Aorta (tissue), 5 donors: ENCODE measurements at regions not wholly inside any gene's neighbourhood (a gene's known extent, or its start where the extent isn't known, plus 50 kb on each side); places are given as distances from the start of the nearest gene placed in this dataset.

Experiments used
- ATAC-seq: fragments of 200-7000 bp; cut with Tn5 transposase; one replicate; pipeline ENCODE4 v1.9.1; 2022; ENCODE audit warnings: moderate library complexity; ENCODE audit not compliant: low FRiP score
- DNase-seq, 2 donors: peaks; one replicate each; pipeline ENCODE4 v3.0.0-alpha.2; 2020
- H3K27ac ChIP-seq, 2 donors: one replicate each; pipeline ENCODE4 v1.5.1; 2013; ENCODE audit warnings: low read length in 2 of 2, mild to moderate bottlenecking in 2 of 2, moderate library complexity in 2 of 2, control low read depth in 1 of 2, inconsistent platforms in 1 of 2, low read depth in 1 of 2
- H3K27me3 ChIP-seq, 2 donors: one replicate each; pipeline ENCODE4 v1.6.1; 2013; ENCODE audit warnings: control low read depth in 1 of 2, low read length in 1 of 2, mild to moderate bottlenecking in 1 of 2, moderate library complexity in 1 of 2; ENCODE audit not compliant: insufficient read depth in 2 of 2, control insufficient read depth in 1 of 2
- H3K36me3 ChIP-seq, 2 donors: one replicate each; pipeline ENCODE4 v1.6.1; 2013; ENCODE audit warnings: control low read depth in 1 of 2, low read length in 1 of 2, mild to moderate bottlenecking in 1 of 2; ENCODE audit not compliant: insufficient read depth in 2 of 2, control insufficient read depth in 1 of 2
- H3K4me1 ChIP-seq, 2 donors: one replicate each; pipeline ENCODE4 v1.6.1; 2013; ENCODE audit warnings: low read length in 2 of 2, control low read depth in 1 of 2, mild to moderate bottlenecking in 1 of 2, moderate library complexity in 1 of 2; ENCODE audit not compliant: insufficient read depth in 2 of 2, control insufficient read depth in 1 of 2
- H3K4me3 ChIP-seq, 2 donors: one replicate each; pipeline ENCODE4 v1.5.1; 2013; ENCODE audit warnings: low read length in 2 of 2, control low read depth in 1 of 2, mild to moderate bottlenecking in 1 of 2
- H3K9me3 ChIP-seq: one replicate; pipeline ENCODE4 v1.6.1; 2013; ENCODE audit warnings: mild to moderate bottlenecking, low read length; ENCODE audit not compliant: control insufficient read depth
- WGBS, 2 donors: extraction: QIAGEN DNeasy Blood & Tissue Kit; methylation state at CpG; one replicate each; pipeline ENCODE4 v1.1.7; 2013; 5-methylcytosine and 5-hydroxymethylcytosine counted together
- intact Hi-C, 2 donors: fragments of 100-400 bp; cut with DNase I; formaldehyde crosslinking; loops; one replicate each; pipeline versions ENCODE4 v1.14.2 to v1.15.0; 2022
- donor health status: healthy with polysubstance abuse.
- donor health status: Bipolar disorder and iron deficiency.
- donor health status: DM: no; HTN: no; CAD: no.
- donor health status: DM: no; HTN: no; CAD: no.
- donor health status: DM: yes; HTN: yes; CAD: no.

DNA sequence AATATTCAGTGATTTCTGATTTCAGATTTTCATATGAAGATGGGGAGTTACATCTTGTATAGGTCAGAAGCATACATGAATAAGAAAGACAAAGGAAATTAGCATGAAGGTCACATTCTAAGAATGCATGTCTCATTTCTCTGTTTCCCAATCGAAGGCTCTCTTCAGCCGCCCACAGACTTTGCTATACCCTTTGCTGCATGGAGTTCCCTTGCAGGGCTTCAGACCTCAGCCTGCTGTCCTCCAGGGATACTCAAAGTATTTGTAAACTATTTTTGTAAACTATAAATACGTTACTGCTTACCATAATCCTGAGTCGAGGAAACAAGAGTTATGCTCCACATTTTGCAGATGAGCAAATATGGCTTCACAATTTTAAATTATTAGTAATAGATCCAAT, 738.4 kb downstream of the PCDH18 start:
- H3K36me3 ChIP-seq: no peaks in the 10 kb centered on the region
- intact Hi-C loops: loop anchor here in 1 of 2 donors (10.0 kb wide), 1 partner anchor 829 kb away; no protein-coding TSS in a partner anchor
- no peaks in the 10 kb centered on the region for H3K27me3 ChIP-seq
- H3K4me3 ChIP-seq: no peak overlapping the region
- no peaks in the 10 kb centered on the region for H3K4me1 ChIP-seq
- no peak for ATAC-seq
- DNase-seq: no peak
- WGBS, 2 donors: 76 to 85% methylated on average over 4 of the region's 4 CpGs
- no peaks in the 10 kb centered on the region for H3K9me3 ChIP-seq
- no peak overlapping the region for H3K27ac ChIP-seq

DNA sequence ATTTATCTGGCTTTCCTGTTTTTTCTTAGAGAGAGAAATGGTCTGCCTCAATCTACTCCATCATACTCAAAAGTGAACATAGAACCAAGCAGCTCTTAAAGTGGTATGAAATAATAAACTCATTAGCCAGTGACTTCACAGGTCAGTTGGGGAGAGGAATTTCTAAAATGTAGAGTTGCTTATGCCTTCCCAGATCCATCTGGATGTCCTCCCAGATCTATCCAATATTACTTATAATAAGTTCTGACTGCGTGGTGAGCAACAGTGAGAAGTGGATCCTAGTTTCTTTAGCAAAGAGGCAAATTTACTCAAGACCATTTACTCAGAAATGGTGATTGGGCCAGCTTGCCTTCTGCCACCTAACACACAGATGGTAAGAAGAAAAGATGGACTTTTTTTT, 748.0 kb downstream of the PCDH18 start:
- Histone ChIP-seq H3K36me3 (no peaks in the 10 kb centered on the region), H3K4me1 (no peaks in the 10 kb centered on the region), H3K27ac (no peak overlapping the region), H3K27me3 (no peaks in the 10 kb centered on the region), H3K4me3 (no peak overlapping the region), H3K9me3 (no peaks in the 10 kb centered on the region)
- DNase-seq (no peak), ATAC-seq (no peak)
- intact Hi-C loops: no loop called here
- WGBS, 2 donors: 33 to 48% methylated on average over 1 of the region's 1 CpG

DNA sequence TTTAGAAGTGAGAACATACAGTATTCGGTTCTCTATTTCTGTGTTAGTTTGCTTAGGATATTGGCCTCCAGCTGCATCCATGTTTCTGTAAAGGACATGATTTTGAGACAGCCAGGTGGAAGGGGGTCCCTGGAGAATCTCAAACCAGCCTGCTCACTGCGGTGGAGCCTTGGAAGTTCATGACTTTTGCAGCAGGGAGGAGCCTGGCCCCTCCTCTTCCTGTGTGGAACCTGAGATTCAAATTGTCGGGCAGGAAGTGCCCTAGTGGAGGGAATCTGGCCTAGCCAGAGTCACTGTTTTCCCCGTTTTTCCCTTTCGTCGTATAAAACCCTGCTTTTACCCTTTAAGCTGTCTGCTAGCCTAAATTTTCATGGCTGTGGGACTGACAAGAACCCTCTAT, 762.6 kb downstream of the PCDH18 start:
- Histone ChIP-seq H3K27ac (no peak overlapping the region), H3K4me3 (no peak overlapping the region), H3K4me1 (no peaks in the 10 kb centered on the region), H3K9me3 (no peaks in the 10 kb centered on the region), H3K36me3 (no peaks in the 10 kb centered on the region), H3K27me3 (no peaks in the 10 kb centered on the region)
- DNase-seq (no peak), ATAC-seq (no peak)
- 95% methylated on average over 6 of the region's 6 CpGs for WGBS, 2 donors
- intact Hi-C loops: no loop called here

DNA sequence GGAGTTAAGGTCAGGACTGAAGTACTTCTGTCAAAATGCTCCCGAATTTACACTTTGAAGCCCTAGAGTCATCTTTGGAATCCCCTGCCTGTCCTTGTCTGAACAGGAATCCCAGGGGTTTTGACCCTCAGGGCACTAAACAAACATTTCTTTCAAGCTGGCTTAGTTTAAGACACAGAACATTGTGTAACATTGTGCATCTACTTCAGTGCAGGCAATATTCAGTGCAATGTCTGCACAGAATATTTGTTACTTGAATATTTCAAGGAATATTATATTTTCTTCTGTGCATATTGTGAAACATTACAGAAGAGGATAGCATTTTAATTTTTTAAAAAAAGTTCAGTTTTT, 763.4 kb downstream of the PCDH18 start:
- no peaks in the 10 kb centered on the region for H3K9me3 ChIP-seq
- intact Hi-C loops: no loop called here
- 15 to 22% methylated on average over 1 of the region's 1 CpG for WGBS, 2 donors
- no peak for ATAC-seq
- H3K27me3 ChIP-seq: no peaks in the 10 kb centered on the region
- no peak overlapping the region for H3K4me3 ChIP-seq
- no peaks in the 10 kb centered on the region for H3K4me1 ChIP-seq
- no peak for DNase-seq
- no peak overlapping the region for H3K27ac ChIP-seq
- no peaks in the 10 kb centered on the region for H3K36me3 ChIP-seq

DNA sequence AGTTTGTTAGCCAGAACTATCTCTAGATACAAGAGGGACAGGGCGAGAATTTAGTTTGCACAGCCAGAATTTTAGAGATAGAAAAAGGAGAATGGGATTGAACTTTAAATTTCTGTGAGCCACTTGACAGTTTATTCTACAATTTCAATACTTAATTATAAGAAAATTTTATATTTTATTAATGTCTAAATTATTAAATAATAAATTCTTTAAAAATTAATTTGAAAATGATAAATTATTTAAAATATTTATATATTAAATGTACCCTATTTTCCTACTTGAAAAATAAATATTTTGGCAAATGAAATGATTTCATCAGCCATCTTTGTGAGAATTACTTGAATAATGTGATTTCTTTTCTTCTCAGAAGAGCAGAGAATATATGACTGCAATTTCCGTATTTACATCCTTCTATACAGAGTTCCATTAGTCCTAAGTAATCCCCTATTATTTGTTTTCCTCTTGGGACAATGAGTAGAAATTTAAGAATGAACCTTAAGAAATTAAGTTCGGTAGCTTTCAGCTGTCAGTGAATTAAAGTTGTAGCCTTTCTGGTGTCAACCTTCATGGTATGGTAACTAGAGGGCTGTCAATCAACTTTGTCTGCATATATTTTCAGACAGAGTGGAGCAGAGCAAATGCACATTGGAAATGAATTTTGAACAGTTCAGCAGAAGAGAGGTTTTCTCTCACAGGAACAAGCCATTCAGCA, 763.9 kb downstream of the PCDH18 start:
- no peak for ATAC-seq
- H3K4me3 ChIP-seq: no peak overlapping the region
- intact Hi-C loops: no loop called here
- H3K36me3 ChIP-seq: no peaks in the 10 kb centered on the region
- no peak overlapping the region for H3K27ac ChIP-seq
- no peaks in the 10 kb centered on the region for H3K27me3 ChIP-seq
- WGBS, 2 donors: 66 to 75% methylated on average over 3 of the region's 3 CpGs
- H3K9me3 ChIP-seq: no peaks in the 10 kb centered on the region
- no peaks in the 10 kb centered on the region for H3K4me1 ChIP-seq
- DNase-seq: no peak

DNA sequence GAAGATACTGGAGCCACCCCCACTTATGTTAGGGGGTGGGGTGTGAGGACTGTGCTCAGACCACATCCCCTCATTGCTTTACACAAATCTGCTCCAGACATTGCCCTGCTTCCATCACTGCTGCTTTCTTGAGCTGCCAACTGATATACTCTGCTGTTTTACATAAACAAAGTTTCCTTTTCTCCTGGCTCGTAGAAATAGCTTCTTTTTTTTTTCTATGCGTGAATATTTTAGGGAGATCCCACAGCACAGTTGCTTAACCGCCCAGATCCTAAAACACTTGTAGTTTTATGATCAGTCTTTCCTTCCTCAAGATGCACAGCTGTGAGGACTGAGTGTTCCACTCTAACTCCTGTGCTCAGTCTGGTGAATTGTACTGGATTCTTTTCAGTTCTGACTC, 768.4 kb downstream of the PCDH18 start:
- Histone ChIP-seq H3K27ac (no peak overlapping the region), H3K9me3 (no peaks in the 10 kb centered on the region), H3K36me3 (no peaks in the 10 kb centered on the region), H3K27me3 (no peaks in the 10 kb centered on the region), H3K4me1 (no peaks in the 10 kb centered on the region), H3K4me3 (no peak overlapping the region)
- intact Hi-C loops: no loop called here
- ATAC-seq: no peak
- WGBS, 2 donors: 20 to 28% methylated on average over 3 of the region's 3 CpGs
- no peak for DNase-seq

DNA sequence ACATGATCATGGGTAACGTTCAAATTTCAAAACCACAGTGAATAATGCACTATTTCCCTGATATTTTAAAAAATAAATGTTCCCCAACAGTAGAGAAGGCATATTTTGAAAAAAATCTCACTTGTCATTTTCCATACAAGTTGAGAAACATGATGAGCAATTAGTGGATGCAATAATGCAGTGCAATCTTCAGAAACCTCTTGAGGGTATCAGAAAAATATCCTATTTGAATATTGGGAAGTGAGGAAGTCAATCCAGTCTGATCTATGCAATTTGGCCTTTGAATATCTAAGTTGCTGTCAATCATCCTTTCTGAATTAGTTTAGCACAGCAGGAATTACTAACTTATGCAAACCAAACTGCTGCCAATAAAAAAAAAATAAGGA, 776.8 kb downstream of the PCDH18 start:
- no peak overlapping the region for H3K27ac ChIP-seq
- ATAC-seq (no peak), DNase-seq (no peak)
- intact Hi-C loops: no loop called here
- no peaks in the 10 kb centered on the region for H3K9me3 ChIP-seq
- H3K4me1 ChIP-seq: no peaks in the 10 kb centered on the region
- WGBS, 2 donors: 75 to 88% methylated on average over 1 of the region's 1 CpG
- no peaks in the 10 kb centered on the region for H3K27me3 ChIP-seq
- no peak overlapping the region for H3K4me3 ChIP-seq
- H3K36me3 ChIP-seq: no peaks in the 10 kb centered on the region

DNA sequence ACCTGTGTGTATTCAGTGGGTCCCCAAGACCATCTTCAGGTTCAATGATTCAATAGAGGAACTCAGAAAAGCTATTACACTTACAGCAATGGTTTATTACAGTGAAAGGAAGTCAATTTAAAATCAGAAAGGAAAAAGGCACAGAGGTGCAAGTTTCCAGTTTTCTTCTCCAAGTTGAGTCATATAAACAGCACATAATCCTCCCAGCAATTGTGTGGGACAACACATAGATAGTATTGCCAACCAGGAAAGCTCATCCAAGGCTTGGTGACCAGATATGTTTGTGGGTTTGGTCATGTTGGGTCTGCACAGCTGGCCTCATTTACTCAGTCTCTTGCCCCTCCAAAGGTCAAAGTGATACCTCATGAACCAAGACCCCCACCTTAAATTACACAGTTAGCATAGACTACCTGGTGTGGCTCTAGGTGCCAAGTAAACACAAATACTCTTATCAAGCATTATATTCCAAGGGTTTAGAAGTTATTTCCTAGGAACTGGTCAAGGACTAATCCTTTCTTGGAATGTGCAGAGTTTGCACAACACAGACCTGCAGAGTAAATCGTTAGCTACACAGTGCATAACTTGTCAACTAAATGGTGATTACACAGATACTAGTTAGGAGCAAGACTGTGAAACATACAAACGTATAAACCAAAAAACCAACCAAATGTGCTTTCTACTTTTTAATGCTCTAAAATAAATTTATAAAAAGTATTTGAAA, 777.3 kb downstream of the PCDH18 start:
- ATAC-seq (no peak), DNase-seq (no peak)
- H3K4me3 ChIP-seq: no peak overlapping the region
- H3K27me3 ChIP-seq: no peaks in the 10 kb centered on the region
- no peak overlapping the region for H3K27ac ChIP-seq
- no peaks in the 10 kb centered on the region for H3K36me3 ChIP-seq
- intact Hi-C loops: no loop called here
- no peaks in the 10 kb centered on the region for H3K4me1 ChIP-seq
- H3K9me3 ChIP-seq: no peaks in the 10 kb centered on the region
- 80 to 84% methylated on average over 2 of the region's 2 CpGs for WGBS, 2 donors

DNA sequence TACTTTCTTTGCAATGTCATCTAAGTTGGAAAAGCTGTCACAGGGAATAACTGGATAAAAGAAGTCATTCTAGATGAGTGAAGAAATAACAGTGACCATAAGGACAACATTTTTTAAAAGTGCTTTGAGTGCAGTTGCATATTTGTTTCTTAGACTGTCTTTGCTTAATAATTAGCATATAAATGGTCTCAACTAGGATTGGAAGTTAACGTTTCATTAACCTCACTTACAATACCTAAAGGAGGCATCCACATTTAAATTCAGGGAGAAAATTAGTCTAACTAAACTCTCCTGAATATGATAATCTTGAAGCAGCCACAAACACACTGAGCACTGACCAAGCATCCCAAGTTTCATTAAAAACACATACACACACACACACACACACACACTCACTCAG, 780.7 kb downstream of the PCDH18 start:
- Histone ChIP-seq H3K4me3 (no peak overlapping the region), H3K27ac (no peak overlapping the region), H3K36me3 (no peaks in the 10 kb centered on the region), H3K4me1 (no peaks in the 10 kb centered on the region), H3K9me3 (no peaks in the 10 kb centered on the region), H3K27me3 (no peaks in the 10 kb centered on the region)
- intact Hi-C loops: no loop called here
- ATAC-seq (no peak), DNase-seq (no peak)
- 83 to 89% methylated on average over 1 of the region's 1 CpG for WGBS, 2 donors
